ENCODE measurements at regions not wholly inside any gene's neighbourhood (a gene's known extent, or its start where the extent isn't known, plus 50 kb on each side); places are given as distances from the start of the nearest gene placed in this dataset.

DNA sequence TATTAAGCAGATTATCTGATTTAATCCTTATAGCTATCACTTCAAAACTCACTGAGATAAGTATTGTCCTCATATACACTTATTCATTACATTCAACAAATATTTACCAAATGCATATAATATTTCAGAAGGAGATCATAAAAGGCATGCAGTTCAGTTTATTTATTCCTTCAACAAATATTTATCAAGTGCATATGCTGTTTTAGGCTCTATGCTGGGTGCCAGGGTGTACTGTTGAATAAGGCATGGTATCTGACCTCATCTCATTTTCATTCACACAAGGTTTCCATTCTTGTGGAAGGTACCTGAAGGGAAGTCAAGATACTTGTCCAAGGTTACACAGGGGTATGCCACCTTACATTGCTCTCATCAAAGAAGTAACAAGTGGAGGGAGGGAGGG, 213.0 kb downstream of the INSIG2 start:
- no peak for DNase-seq (ENCODE audit: low spot score)
- TF ChIP-seq, protein P1, sequence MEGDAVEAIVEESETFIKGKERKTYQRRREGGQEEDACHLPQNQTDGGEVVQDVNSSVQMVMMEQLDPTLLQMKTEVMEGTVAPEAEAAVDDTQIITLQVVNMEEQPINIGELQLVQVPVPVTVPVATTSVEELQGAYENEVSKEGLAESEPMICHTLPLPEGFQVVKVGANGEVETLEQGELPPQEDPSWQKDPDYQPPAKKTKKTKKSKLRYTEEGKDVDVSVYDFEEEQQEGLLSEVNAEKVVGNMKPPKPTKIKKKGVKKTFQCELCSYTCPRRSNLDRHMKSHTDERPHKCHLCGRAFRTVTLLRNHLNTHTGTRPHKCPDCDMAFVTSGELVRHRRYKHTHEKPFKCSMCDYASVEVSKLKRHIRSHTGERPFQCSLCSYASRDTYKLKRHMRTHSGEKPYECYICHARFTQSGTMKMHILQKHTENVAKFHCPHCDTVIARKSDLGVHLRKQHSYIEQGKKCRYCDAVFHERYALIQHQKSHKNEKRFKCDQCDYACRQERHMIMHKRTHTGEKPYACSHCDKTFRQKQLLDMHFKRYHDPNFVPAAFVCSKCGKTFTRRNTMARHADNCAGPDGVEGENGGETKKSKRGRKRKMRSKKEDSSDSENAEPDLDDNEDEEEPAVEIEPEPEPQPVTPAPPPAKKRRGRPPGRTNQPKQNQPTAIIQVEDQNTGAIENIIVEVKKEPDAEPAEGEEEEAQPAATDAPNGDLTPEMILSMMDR (IDR thresholded peaks at IDR 0.05; ENCODE audit: extremely low read depth, missing control alignments) = no peak

DNA sequence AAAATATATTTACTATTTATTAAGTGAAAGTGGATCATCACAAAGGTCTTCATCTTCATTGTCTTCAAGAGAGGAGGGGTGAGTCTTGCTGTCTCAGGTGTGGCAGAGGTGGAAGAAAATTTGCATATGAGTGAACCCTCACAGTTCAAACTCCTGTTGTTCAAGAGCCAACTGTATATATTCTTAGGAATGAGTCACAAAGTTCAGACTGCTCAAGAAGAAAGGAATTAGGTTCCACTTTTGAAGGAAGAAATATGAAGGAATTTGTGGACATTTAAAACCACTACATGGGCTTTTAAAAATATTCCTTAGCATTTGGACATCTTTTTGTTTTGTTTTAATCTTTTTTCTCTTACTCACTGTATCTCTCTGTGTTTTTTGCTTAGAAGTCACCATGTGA, 212.6 kb downstream of the INSIG2 start:
- DNase-seq (ENCODE audit: low spot score) = no peak
- TF ChIP-seq, protein P1 (IDR thresholded peaks at IDR 0.05; ENCODE audit: extremely low read depth, missing control alignments) = no peak

DNA sequence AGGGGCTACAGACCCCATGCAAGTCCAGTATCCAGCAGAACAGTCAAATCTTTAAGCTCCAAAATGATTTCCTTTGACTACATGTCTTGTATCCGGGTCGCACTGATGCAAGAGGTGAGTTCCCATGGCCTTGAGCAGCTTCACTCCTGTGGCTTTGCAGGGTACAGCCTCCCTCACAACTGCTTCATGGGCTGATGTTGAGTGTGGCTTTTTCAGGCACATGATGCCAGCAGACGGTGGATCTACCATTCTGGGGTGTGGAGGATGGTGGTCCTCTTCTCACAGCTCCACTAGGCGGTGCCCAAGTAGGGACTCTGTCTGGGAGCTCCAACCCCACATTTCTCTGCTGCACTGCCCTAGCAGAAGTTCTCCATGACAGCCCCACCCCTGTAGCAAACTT, 208.4 kb downstream of the INSIG2 start:
- DNase-seq (ENCODE audit: low spot score) = no peak
- TF ChIP-seq, protein P1 (IDR thresholded peaks at IDR 0.05; ENCODE audit: extremely low read depth, missing control alignments) = no peak

DNA sequence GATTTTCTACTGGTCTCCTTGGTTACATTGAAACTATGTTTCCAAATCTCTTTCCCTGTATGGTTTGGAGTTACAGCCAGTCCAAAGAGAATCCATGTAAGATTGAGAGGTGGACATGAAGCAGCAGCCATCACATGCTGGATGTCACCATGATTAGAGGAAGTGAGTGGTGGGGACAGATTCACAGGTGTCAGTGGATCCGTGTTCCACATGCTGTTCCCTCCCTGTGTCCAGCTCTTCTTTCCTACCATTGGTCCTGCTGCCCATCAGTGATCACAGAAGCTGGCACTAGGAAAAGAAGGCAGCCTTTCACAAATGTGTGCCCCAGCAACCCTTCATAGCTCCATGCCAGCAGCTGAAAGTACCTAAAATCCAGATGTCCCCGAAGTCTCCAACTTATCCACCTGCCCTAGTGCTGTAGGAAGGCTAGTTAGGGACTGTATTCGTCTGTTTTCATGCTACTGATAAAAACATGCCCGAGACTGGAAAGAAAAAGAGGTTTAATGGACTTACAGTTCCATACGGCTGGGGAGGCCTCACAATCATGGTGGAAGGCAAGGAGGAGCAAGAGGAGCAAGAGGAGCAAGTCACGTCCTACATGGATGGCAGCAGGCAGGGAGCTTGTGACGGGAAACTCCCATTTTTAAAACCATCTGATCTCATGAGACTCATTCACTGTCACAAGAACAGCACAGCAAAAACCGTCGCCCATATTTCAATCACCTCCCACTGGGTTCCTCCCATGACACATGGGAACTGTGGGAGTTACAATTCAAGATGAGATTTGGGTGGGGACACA, 207.5 kb downstream of the INSIG2 start:
- TF ChIP-seq, protein P1 (IDR thresholded peaks at IDR 0.05; ENCODE audit: extremely low read depth, missing control alignments) = no peak
- DNase-seq (ENCODE audit: low spot score) = no peak

DNA sequence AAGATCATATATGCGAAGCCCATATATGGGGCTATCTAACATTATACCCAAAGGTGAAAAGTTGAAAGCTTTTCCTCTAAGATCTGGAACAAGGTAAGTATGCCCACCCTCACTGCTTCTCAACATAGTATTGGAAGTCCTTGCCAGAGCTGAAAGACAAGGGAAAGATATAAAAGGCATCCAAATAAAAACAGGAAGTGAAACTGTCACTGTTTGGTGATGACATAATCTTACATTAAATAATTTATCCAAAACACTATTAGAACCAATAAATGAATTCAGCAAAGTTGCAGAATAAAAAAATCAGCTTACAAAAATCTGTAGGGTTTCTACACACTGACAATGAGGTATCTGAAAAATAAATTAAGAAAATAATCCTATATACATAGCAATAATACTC, 205.8 kb downstream of the INSIG2 start:
- TF ChIP-seq, protein P1 (IDR thresholded peaks at IDR 0.05; ENCODE audit: extremely low read depth, missing control alignments) = no peak
- DNase-seq (ENCODE audit: low spot score) = no peak

DNA sequence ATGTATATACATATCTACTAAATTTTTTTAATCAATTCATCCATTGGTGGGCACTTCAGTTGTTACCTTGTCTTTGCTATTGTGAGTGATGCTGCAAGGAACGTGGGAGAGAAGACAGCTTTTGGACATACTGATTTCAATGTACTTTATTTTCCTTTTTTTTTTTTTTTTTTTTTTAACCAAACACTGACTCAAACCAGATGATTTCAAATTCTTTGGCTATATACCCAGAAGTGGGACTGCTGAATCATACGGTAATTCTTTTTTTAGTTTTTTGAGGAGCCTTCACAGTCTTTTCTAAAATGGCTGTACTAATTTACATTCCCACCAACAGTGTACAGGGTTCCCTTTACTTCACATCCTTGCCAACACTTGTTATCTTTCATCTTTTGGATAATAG, 204.7 kb downstream of the INSIG2 start:
- DNase-seq (ENCODE audit: low spot score) = no peak
- TF ChIP-seq, protein P1 (IDR thresholded peaks at IDR 0.05; ENCODE audit: extremely low read depth, missing control alignments) = no peak

DNA sequence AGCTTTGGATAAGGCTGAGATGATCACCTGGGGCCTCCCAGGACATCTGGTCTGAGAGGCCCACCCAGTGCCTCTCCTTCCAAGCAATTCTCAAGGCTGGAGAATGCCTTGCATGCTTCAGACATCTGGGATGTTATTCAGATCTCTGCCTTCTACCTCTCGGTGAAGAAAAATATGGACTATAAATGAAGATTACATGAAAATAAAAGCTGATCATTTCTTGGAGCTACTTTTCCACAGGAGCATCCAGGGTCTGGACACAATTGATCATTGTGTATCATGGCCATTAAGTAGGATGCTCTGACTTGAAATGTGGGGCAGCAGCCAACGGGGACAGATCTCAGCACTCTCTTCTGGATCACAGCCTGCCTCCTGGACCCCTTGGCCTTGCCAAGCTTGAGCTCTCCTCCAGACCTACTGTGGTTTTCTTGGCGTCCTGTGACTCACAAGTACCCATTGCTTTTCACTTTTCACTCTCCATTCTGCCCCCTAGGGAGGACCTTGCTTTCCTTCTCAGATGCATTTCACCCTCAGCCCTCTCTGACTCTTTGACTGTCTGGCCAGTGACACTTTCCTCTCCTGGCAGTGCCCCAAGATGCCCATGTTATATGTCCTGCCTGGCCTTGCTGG, 203.1 kb downstream of the INSIG2 start:
- no peak for DNase-seq (ENCODE audit: low spot score)
- TF ChIP-seq, protein P1 (IDR thresholded peaks at IDR 0.05; ENCODE audit: extremely low read depth, missing control alignments) = no peak
